ENCODE measurements at regions not wholly inside any gene's neighbourhood (a gene's known extent, or its start where the extent isn't known, plus 50 kb on each side); places are given as distances from the start of the nearest gene placed in this dataset.

- H3K4me1 Mint-ChIP-seq: peaks cover 5% of the 10 kb centered on the region
- no peak overlapping the region for H3K4me3 Mint-ChIP-seq
- ChIA-PET CTCF (no interaction called here), POLR2A (no interaction called here)
- no peak overlapping the region for H3K27ac Mint-ChIP-seq
- peaks cover 4% of the 10 kb centered on the region for H3K27me3 Mint-ChIP-seq
- DNase-seq: no peak
- H3K36me3 Mint-ChIP-seq (ENCODE audit: low read depth): no peaks in the 10 kb centered on the region
- H3K9me3 Mint-ChIP-seq: no peaks in the 10 kb centered on the region
Observed at GRCh38 chr9:87120610-87121009, 173.3 kb upstream of the GAS1 start.

GRCh38 chr9:87122947-87123685 is 175.8 kb upstream of the GAS1 start:
- H3K27ac Mint-ChIP-seq: no peak overlapping the region
- POLR2A ChIA-PET: no interaction called here
- H3K9me3 Mint-ChIP-seq: no peaks in the 10 kb centered on the region
- peaks cover 2% of the 10 kb centered on the region for H3K27me3 Mint-ChIP-seq
- H3K4me1 Mint-ChIP-seq: peaks cover 5% of the 10 kb centered on the region
- CTCF ChIA-PET: no interaction called here
- DNase-seq: no peak
- no peaks in the 10 kb centered on the region for H3K36me3 Mint-ChIP-seq (ENCODE audit: low read depth)
- H3K4me3 Mint-ChIP-seq: no peak overlapping the region

- Mint-ChIP-seq H3K9me3 (no peaks in the 10 kb centered on the region), H3K27ac (no peak overlapping the region), H3K36me3 (ENCODE audit: low read depth) (no peaks in the 10 kb centered on the region), H3K27me3 (peaks cover 2% of the 10 kb centered on the region), H3K4me1 (peaks cover 5% of the 10 kb centered on the region), H3K4me3 (no peak overlapping the region)
- ChIA-PET CTCF (no interaction called here), POLR2A (no interaction called here)
- DNase-seq: no peak
Observed at GRCh38 chr9:87123830-87124229, 176.5 kb upstream of the GAS1 start.

- Mint-ChIP-seq H3K4me3 (no peak overlapping the region), H3K27me3 (peaks cover 2% of the 10 kb centered on the region), H3K27ac (no peak overlapping the region), H3K36me3 (ENCODE audit: low read depth) (no peaks in the 10 kb centered on the region), H3K4me1 (peaks cover 5% of the 10 kb centered on the region), H3K9me3 (no peaks in the 10 kb centered on the region)
- DNase-seq: no peak
- CTCF ChIA-PET: no interaction called here
- POLR2A ChIA-PET: interaction anchor here (0.7 kb wide), 1 partner anchor 542 kb away, joined by 3 read pairs; no protein-coding TSS in a partner anchor
Observed at GRCh38 chr9:87125819-87126218, 178.5 kb upstream of the GAS1 start.

GRCh38 chr9:87127543-87127942 is 180.2 kb upstream of the GAS1 start:
- no peak overlapping the region for H3K4me3 Mint-ChIP-seq
- POLR2A ChIA-PET: no interaction called here
- CTCF ChIA-PET: no interaction called here

GRCh38 chr9:87127978-87128614 is 180.8 kb upstream of the GAS1 start:
- no peak overlapping the region for H3K27ac Mint-ChIP-seq
- ChIA-PET POLR2A (no interaction called here), CTCF (no interaction called here)
- H3K36me3 Mint-ChIP-seq (ENCODE audit: low read depth): no peaks in the 10 kb centered on the region
- DNase-seq: no peak
- H3K9me3 Mint-ChIP-seq: peaks cover 4% of the 10 kb centered on the region
- H3K4me3 Mint-ChIP-seq: no peak overlapping the region
- peaks cover 2% of the 10 kb centered on the region for H3K4me1 Mint-ChIP-seq
- H3K27me3 Mint-ChIP-seq: peaks cover under 1% of the 10 kb centered on the region

More at GRCh38 chr9:87127543-87127942, 180.2 kb upstream of the GAS1 start:
- Mint-ChIP-seq H3K36me3 (ENCODE audit: low read depth) (no peaks in the 10 kb centered on the region), H3K9me3 (peaks cover 4% of the 10 kb centered on the region), H3K27me3 (peaks cover 2% of the 10 kb centered on the region), H3K4me1 (peaks cover 5% of the 10 kb centered on the region), H3K27ac (no peak overlapping the region)
- no peak for DNase-seq

- Mint-ChIP-seq H3K36me3 (ENCODE audit: low read depth) (no peaks in the 10 kb centered on the region), H3K4me1 (no peaks in the 10 kb centered on the region), H3K27ac (no peak overlapping the region), H3K9me3 (peaks cover 4% of the 10 kb centered on the region), H3K27me3 (no peaks in the 10 kb centered on the region), H3K4me3 (no peak overlapping the region)
- DNase-seq: no peak
- CTCF ChIA-PET: no interaction called here
- POLR2A ChIA-PET: no interaction called here
Observed at GRCh38 chr9:87128844-87129493, 181.7 kb upstream of the GAS1 start.

GRCh38 chr9:87135074-87135473 is 187.8 kb upstream of the GAS1 start:
- H3K36me3 Mint-ChIP-seq (ENCODE audit: low read depth): no peaks in the 10 kb centered on the region
- no peak overlapping the region for H3K27ac Mint-ChIP-seq
- ChIA-PET POLR2A (no interaction called here), CTCF (no interaction called here)
- peaks cover 4% of the 10 kb centered on the region for H3K9me3 Mint-ChIP-seq
- DNase-seq: no peak
- no peaks in the 10 kb centered on the region for H3K27me3 Mint-ChIP-seq
- H3K4me3 Mint-ChIP-seq: no peak overlapping the region
- no peaks in the 10 kb centered on the region for H3K4me1 Mint-ChIP-seq

GRCh38 chr9:87137718-87138117 is 190.4 kb upstream of the GAS1 start:
- no peaks in the 10 kb centered on the region for H3K4me1 Mint-ChIP-seq
- no peaks in the 10 kb centered on the region for H3K27me3 Mint-ChIP-seq
- no peak for DNase-seq
- no peaks in the 10 kb centered on the region for H3K9me3 Mint-ChIP-seq
- no peaks in the 10 kb centered on the region for H3K36me3 Mint-ChIP-seq (ENCODE audit: low read depth)
- POLR2A ChIA-PET: no interaction called here
- CTCF ChIA-PET: no interaction called here
- H3K27ac Mint-ChIP-seq: no peak overlapping the region
- no peak overlapping the region for H3K4me3 Mint-ChIP-seq

GRCh38 chr9:87138128-87139040 is 191.1 kb upstream of the GAS1 start:
- ChIA-PET CTCF (no interaction called here), POLR2A (no interaction called here)
- Mint-ChIP-seq H3K27me3 (no peaks in the 10 kb centered on the region), H3K27ac (no peak overlapping the region), H3K4me1 (no peaks in the 10 kb centered on the region), H3K9me3 (no peaks in the 10 kb centered on the region), H3K36me3 (ENCODE audit: low read depth) (no peaks in the 10 kb centered on the region), H3K4me3 (no peak overlapping the region)
- no peak for DNase-seq

- POLR2A ChIA-PET: no interaction called here
- no peaks in the 10 kb centered on the region for H3K4me1 Mint-ChIP-seq
- CTCF ChIA-PET: no interaction called here
- H3K9me3 Mint-ChIP-seq: no peaks in the 10 kb centered on the region
- no peak overlapping the region for H3K27ac Mint-ChIP-seq
- no peaks in the 10 kb centered on the region for H3K27me3 Mint-ChIP-seq
- H3K36me3 Mint-ChIP-seq (ENCODE audit: low read depth): no peaks in the 10 kb centered on the region
- no peak overlapping the region for H3K4me3 Mint-ChIP-seq
- DNase-seq: no peak
Observed at GRCh38 chr9:87139099-87139730, 191.9 kb upstream of the GAS1 start.

GRCh38 chr9:87140142-87140541 is 192.8 kb upstream of the GAS1 start:
- Mint-ChIP-seq H3K9me3 (no peaks in the 10 kb centered on the region), H3K27ac (no peak overlapping the region), H3K36me3 (ENCODE audit: low read depth) (no peaks in the 10 kb centered on the region), H3K4me3 (no peak overlapping the region), H3K27me3 (no peaks in the 10 kb centered on the region), H3K4me1 (no peaks in the 10 kb centered on the region)
- no peak for DNase-seq
- CTCF ChIA-PET: no interaction called here
- POLR2A ChIA-PET: no interaction called here

- no peak for DNase-seq
- POLR2A ChIA-PET: no interaction called here
- CTCF ChIA-PET: no interaction called here
- Mint-ChIP-seq H3K27ac (no peak overlapping the region), H3K9me3 (no peaks in the 10 kb centered on the region), H3K4me3 (no peak overlapping the region), H3K36me3 (ENCODE audit: low read depth) (no peaks in the 10 kb centered on the region), H3K27me3 (no peaks in the 10 kb centered on the region), H3K4me1 (no peaks in the 10 kb centered on the region)
Observed at GRCh38 chr9:87140605-87141109, 193.4 kb upstream of the GAS1 start.

All from activated CD4-positive, alpha-beta memory T cell treated with anti-CD3 and anti-CD28 coated beads, Interleukin-2, amount 10 ng/mL, durations not matched to agents 7 days and 5 days (primary cell).